SIG-M5 treated with dmso at 0.1 percent for 504 hours (cell line): ENCODE measurements at regions not wholly inside any gene's neighbourhood (a gene's known extent, or its start where the extent isn't known, plus 50 kb on each side); places are given as distances from the start of the nearest gene placed in this dataset.
A peak's percentile ranks its signal among the peaks of the same experiment; 100 is the strongest.
"Not testable (repeated sequence)": the region's sequence is repeated elsewhere in the genome, so short reads cannot be mapped to it uniquely, and the experiment has no call there.

ENCODE experiments used
- DNase-seq: peaks from one replicate; lab custom pipeline; 2025; ENCODE audit not compliant: unreplicated experiment; lab: John Stamatoyannopoulos, UW

- no peak for DNase-seq
Observed at GRCh38 chr4:54403700-54404453, 174.8 kb downstream of the PDGFRA start.

GRCh38 chr4:54409270-54409817 is 180.3 kb downstream of the PDGFRA start:
- DNase-seq: not testable (repeated sequence)

DNA sequence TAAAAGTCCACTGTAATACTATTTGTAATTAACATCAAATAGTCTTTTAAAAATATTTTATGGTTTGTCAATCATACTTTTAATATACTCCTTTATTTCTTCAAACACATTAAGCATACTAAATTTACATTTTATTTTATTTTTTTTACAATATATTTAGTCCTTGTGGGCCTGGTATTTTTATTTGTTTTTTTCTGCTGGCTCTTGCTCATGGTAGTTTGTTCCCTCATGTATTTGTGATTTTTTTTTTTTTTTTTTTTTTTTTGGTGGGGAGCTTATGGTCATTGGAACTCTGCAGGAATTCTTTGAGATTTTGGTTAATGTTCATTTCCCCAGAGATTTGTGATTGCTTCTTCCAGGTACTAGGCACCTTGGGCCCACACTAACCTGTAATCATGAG is 185.5 kb downstream of the PDGFRA start:
- no peak for DNase-seq

DNA sequence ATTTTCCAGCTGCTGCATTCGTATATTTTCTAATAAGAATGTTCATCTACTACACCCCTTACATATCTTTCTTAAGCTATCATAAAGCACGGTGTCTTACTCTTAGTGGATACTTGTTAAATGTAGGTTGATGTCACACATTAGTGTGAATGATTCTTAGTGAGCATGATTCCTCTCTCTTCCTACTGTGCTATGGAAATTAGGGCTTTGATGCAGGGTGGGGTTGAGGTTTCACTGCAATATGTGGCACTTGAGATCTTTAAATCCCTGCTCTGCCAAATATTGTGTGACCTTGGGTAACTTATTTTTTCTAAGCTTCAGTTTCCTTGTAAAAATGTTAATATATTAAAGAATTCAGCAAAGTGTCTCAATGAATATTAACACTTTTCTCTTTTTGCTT is 188.4 kb downstream of the PDGFRA start:
- DNase-seq: no peak

DNA sequence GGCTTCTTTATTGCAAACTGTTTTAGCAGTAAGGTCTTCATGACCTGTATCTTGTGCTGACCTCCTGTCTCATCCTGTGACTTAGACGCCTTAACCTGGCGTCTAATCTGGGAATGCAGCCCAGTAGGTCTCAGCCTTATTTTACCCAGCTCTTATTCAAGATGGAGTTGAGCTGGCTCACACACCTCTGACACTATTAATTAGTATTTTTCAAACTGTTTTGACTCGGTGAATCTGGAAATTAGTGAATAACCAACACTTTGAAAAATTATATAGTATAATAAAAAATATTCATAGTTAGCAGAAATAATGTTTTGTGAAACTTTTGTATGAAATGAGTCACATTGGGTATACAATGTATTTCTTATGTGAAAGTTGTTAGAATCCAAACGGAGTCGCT is 189.4 kb downstream of the PDGFRA start:
- DNase-seq: no peak

DNA sequence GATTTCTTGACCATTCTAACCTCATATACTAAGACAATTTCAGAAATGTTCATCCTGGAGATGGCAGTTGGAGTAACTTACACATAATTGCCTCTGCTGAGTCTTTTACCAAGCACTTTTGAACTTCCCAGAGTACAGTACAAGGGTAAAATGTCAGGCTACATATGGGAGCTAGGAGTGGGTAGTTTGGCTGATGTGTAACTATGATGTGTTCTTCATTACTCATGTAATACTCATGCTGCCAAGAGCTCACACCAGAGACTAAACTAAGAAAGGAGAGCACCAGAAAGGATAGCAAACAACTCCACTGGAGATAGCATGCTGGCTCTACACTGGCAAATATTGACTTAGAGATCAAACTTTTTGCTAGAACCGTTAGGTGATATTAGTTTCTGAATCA is 194.0 kb downstream of the PDGFRA start:
- DNase-seq: no peak

GRCh38 chr4:54427826-54428225 is 198.7 kb downstream of the PDGFRA start:
- DNase-seq: no peak

GRCh38 chr4:54428940-54429339 is 199.8 kb downstream of the PDGFRA start:
- DNase-seq: no peak

GRCh38 chr4:54433686-54434085 is 204.6 kb downstream of the PDGFRA start:
- peak; percentile 1 for DNase-seq

DNA sequence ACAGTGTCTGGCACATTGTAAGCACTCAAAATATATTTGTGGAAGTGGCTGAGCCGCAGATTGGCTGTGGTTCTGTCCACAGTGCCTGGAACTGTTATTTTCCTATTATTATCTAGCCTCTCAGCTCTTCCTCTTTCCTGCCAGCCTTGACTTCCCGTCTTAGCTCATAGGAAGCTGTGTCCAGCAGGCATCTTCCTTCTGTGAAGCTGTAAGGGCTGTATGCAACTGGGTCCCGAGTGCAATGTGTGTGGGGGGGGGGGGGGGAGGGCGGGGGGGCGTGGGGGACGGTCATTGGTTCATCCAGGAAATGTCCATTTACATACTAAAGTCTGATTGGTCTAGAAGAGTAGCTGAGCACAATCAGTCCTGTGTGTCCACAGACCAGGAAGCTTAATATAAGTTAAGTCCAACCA is 210.7 kb downstream of the PDGFRA start:
- DNase-seq: peak; percentile 51

DNA sequence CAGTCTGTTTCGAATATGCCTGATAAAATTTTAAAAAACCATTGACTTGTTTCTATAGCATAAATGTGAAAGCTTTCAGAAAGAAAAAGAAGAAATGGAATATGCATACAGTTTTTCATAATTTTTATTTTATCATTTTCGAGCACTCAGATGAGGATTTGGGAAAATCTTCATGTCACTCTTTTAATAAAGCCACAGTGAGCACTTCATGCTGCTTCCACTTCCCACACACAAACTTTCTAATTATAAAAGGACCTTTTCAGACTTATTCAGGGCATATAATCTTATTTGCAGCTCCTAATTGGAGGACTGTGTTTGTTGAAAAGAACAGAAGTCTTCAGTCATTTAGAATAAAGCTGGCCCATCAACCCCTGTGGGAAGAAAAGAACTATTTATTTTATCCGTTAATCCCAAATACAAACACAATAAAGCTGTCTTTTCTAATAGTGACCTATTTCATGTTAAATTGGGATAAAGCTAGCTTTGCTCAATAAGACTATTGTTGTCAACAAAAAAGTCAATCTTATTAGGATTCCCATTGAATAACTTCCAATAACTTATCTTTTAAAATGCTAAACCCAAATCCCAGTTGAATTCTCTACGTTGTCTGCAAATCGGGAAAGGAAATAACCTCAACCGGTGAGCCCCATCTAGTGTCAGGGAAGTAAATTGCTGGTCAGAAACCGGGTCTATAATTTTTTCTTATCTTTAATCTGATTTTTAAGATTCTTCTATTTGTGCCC is 211.5 kb downstream of the PDGFRA start:
- peak; percentile 27 for DNase-seq

DNA sequence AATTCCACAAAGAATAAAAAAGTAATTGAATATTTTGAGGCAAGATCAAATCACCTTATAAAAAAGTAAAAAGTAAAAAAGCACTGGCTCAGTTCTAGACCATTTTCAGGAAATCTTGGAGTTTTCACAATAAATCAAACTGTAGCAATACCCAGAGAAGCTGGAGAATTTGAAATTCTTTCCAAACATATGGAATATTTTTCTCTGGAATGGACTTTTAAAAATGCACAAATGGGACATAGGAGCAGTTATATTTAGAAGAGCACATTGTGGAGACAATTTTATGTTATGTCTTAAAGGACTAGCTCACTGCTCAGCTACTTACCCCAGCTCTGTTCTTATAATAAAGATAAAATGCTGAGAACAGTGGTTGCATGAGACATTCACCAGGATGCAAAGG is 211.9 kb upstream of the KIT start:
- DNase-seq: no peak

- no peak for DNase-seq
Observed at GRCh38 chr4:54446581-54446980, 211.2 kb upstream of the KIT start.

DNA sequence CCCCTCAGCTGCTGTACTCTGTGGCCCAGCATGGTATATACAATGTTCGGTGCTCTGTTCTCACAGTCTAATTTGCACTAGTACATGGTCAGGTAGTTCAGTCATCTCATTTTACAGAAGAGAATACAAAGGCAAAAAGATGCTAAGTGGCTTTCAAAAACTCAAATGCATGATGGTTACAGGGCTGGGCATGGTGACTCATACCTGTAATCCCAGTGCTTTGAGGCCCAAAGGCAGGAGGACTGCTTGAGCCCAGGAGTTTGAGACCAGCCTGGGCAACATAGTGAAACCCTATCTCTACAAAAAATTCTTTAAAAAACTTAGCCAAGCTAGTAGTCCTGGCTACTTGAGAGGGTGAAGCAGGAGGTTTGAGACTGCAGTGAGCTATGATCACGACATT is 210.5 kb upstream of the KIT start:
- DNase-seq: no peak

DNA sequence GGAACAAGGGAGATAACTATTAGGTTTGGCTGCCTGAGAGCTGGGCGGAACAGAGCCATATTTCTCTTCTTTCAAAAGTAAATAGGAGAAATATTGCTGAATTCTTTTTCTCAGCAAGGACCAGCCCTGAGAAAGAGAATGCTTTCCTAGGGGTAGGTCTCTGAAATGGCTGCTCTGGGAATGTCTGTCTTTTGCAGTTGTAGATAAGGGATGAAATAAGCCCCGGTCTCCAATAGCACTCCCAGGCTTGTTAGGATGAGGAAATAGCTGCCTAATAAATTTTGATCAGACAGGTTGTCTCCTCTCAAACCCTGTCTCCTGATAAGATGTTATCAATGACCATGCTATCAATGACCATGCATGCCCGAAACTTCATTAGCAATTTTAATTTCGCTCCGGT is 207.8 kb upstream of the KIT start:
- no peak for DNase-seq

DNA sequence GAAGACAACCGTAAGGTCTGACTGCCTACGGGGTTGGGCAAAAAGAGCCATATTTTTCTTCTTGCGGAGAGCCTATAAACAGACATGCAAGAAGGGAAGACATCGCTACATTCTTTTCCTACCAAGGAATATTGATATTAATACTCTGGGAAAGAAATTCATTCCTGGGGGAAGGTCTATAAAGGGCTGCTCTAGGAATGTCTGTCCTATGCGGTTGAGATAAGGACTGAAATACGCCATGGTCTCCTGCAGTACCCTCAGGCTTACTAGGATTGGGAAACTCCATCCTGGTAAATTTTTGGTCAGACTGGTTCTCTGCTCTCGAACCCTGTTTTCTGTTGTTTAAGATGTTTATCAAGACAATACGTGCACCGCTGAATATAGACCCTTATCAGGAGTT is 190.8 kb upstream of the KIT start:
- not testable (repeated sequence) for DNase-seq

DNA sequence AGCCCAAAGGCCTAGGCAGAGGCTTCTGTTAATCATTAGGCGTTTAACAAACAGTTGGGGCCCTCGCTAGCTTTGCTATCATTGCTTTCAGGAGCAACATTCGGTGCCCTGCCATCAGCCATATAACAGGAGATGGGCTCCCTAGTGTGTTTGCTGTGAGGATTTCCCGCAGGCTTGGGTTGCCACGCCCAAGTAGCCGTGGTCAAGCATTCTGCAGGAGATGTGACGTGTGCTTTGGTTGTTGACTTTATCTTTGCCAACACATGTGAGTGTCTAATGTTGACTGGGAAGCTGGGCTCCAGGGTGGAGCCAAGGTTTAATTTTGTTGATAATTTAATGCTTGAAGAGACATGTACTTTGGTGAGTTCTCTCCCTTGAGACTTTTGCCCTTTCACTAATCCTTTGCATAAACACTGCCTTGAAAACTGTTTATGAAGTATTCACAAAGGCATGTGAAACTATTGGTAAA is 184.6 kb upstream of the KIT start:
- no peak for DNase-seq

DNA sequence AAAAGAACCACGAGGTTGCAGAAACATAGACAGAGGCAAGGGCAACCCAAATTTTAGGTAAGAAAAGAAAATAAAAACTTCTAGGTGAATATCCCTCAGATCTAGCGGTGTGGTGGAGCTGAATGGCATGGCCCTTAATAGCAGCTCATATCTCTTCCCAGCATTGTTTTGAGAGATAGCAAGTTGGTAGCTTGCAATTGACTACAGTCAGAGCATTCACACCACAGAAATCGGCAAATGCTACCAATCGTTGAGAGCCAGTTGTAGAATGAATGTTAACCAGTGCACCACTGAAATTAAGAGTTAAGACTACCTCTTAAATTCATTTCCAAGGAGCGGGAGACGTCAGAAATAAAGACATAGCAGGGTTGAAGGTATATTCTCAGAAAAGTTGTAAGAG is 184.0 kb upstream of the KIT start:
- no peak for DNase-seq

DNA sequence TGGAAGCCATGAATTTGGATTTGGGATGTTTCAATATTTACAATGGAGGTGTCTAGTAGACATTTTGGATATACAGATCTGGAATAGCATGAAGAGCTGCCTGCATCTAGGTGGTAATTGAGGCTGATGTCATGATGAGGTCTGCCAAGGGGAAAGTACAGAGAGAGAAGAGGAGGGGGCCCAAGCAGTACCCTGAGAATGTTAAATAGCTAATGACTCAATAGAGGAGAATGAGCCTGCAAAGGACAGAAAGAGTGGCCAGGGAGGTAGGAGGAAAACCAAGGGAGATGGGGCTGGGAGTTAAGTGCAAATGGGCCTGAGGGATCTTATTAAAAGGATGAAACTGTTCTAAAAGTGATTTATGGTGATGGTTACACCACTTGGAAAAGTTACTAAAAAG is 182.2 kb upstream of the KIT start:
- DNase-seq: no peak

GRCh38 chr4:54482529-54483200 is 175.1 kb upstream of the KIT start:
- no peak for DNase-seq

GRCh38 chr4:54484383-54484782 is 173.4 kb upstream of the KIT start:
- no peak for DNase-seq

DNA sequence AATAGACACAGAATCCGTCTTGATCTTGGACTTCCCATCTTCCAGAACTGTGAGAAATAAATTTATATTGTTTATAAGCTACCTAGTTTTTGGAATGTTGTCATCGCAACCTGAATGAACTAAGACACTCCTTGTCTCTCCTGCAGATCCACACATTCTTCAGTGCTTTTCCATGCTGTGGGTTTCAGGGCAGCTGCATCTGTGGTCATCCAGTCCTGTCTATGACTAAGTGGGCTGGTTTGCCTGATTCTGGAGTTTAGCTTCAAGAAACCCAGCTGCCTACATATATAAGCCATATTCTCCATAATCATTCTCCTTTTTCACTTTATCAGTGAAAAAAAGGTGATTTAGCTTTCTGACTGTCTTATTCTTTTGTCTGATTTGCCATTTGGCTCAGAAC is 170.3 kb upstream of the KIT start:
- no peak for DNase-seq
